OCI-LY1 (cell line): ENCODE measurements at regions not wholly inside any gene's neighbourhood (a gene's known extent, or its start where the extent isn't known, plus 50 kb on each side); places are given as distances from the start of the nearest gene placed in this dataset.

Experiments used
- EZH2 ChIP-seq: fragments of 200-600 bp; sonication (generic), shearing (Covaris generic); IDR thresholded peaks from 2 replicates; pipeline ENCODE4 v1.8.0; 2017; ENCODE audit warnings: borderline replicate concordance, mixed run types, mild to moderate bottlenecking, antibody characterized with exemption, low read length, moderate library complexity, mixed read lengths
- TF ChIP-seq, protein P1 (sequence below): fragments of 200-600 bp; sonication (generic), shearing (Covaris generic); IDR thresholded peaks from 2 replicates; pipeline ENCODE4 v1.5.1; 2017; ENCODE audit warnings: mild to moderate bottlenecking, antibody characterized with exemption, low read length, moderate library complexity, mixed read lengths

- TF ChIP-seq, protein P1, sequence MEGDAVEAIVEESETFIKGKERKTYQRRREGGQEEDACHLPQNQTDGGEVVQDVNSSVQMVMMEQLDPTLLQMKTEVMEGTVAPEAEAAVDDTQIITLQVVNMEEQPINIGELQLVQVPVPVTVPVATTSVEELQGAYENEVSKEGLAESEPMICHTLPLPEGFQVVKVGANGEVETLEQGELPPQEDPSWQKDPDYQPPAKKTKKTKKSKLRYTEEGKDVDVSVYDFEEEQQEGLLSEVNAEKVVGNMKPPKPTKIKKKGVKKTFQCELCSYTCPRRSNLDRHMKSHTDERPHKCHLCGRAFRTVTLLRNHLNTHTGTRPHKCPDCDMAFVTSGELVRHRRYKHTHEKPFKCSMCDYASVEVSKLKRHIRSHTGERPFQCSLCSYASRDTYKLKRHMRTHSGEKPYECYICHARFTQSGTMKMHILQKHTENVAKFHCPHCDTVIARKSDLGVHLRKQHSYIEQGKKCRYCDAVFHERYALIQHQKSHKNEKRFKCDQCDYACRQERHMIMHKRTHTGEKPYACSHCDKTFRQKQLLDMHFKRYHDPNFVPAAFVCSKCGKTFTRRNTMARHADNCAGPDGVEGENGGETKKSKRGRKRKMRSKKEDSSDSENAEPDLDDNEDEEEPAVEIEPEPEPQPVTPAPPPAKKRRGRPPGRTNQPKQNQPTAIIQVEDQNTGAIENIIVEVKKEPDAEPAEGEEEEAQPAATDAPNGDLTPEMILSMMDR = no peak
- TF ChIP-seq EZH2 = no peak
Observed at GRCh38 chr6:51513891-51514747, 573.3 kb downstream of the PKHD1 start.
